ENCODE measurements at regions not wholly inside any gene's neighbourhood (a gene's known extent, or its start where the extent isn't known, plus 50 kb on each side); places are given as distances from the start of the nearest gene placed in this dataset.

GRCh38 chr2:238729261-238729935, 118.5 kb upstream of the TWIST2 start:
- no peak overlapping the region for H3K9ac ChIP-seq (ENCODE audit: low read depth, low read length)
- no peaks in the 10 kb centered on the region for H3K4me1 ChIP-seq (ENCODE audit: insufficient read depth, low read length)
- H3K36me3 ChIP-seq (ENCODE audit: insufficient read depth, low read length), result no peaks in the 10 kb centered on the region
- H3K9me3 ChIP-seq (ENCODE audit: control insufficient read depth, insufficient read depth, low read length), result no peaks in the 10 kb centered on the region

- Histone ChIP-seq H3K9ac (ENCODE audit: low read depth, low read length) (no peak overlapping the region), H3K9me3 (ENCODE audit: control insufficient read depth, insufficient read depth, low read length) (no peaks in the 10 kb centered on the region), H3K36me3 (ENCODE audit: insufficient read depth, low read length) (no peaks in the 10 kb centered on the region), H3K4me1 (ENCODE audit: insufficient read depth, low read length) (no peaks in the 10 kb centered on the region)
Observed at GRCh38 chr2:238730001-238730669, 117.8 kb upstream of the TWIST2 start.

- Histone ChIP-seq H3K36me3 (ENCODE audit: insufficient read depth, low read length) (no peaks in the 10 kb centered on the region), H3K4me1 (ENCODE audit: insufficient read depth, low read length) (no peaks in the 10 kb centered on the region), H3K9ac (ENCODE audit: low read depth, low read length) (no peak overlapping the region), H3K9me3 (ENCODE audit: control insufficient read depth, insufficient read depth, low read length) (no peaks in the 10 kb centered on the region)
Observed at GRCh38 chr2:238730881-238731280, 117.0 kb upstream of the TWIST2 start.

GRCh38 chr2:238731961-238732360, 115.9 kb upstream of the TWIST2 start:
- H3K9ac ChIP-seq (ENCODE audit: low read depth, low read length), result no peak overlapping the region

GRCh38 chr2:238738917-238739316, 109.0 kb upstream of the TWIST2 start:
- Histone ChIP-seq H3K9me3 (ENCODE audit: control insufficient read depth, insufficient read depth, low read length) (no peaks in the 10 kb centered on the region), H3K9ac (ENCODE audit: low read depth, low read length) (no peak overlapping the region), H3K36me3 (ENCODE audit: insufficient read depth, low read length) (no peaks in the 10 kb centered on the region), H3K4me1 (ENCODE audit: insufficient read depth, low read length) (no peaks in the 10 kb centered on the region)

More at GRCh38 chr2:238731961-238732360, 115.9 kb upstream of the TWIST2 start:
- no peaks in the 10 kb centered on the region for H3K4me1 ChIP-seq (ENCODE audit: insufficient read depth, low read length)
- H3K9me3 ChIP-seq (ENCODE audit: control insufficient read depth, insufficient read depth, low read length), result no peaks in the 10 kb centered on the region
- H3K36me3 ChIP-seq (ENCODE audit: insufficient read depth, low read length), result no peaks in the 10 kb centered on the region

GRCh38 chr2:238739668-238740067, 108.2 kb upstream of the TWIST2 start:
- H3K9me3 ChIP-seq (ENCODE audit: control insufficient read depth, insufficient read depth, low read length), result no peaks in the 10 kb centered on the region

GRCh38 chr2:238741277-238741676, 106.6 kb upstream of the TWIST2 start:
- H3K9ac ChIP-seq (ENCODE audit: low read depth, low read length), result no peak overlapping the region
- no peaks in the 10 kb centered on the region for H3K9me3 ChIP-seq (ENCODE audit: control insufficient read depth, insufficient read depth, low read length)
- no peaks in the 10 kb centered on the region for H3K4me1 ChIP-seq (ENCODE audit: insufficient read depth, low read length)
- no peaks in the 10 kb centered on the region for H3K36me3 ChIP-seq (ENCODE audit: insufficient read depth, low read length)

More at GRCh38 chr2:238739668-238740067, 108.2 kb upstream of the TWIST2 start:
- Histone ChIP-seq H3K9ac (ENCODE audit: low read depth, low read length) (no peak overlapping the region), H3K36me3 (ENCODE audit: insufficient read depth, low read length) (no peaks in the 10 kb centered on the region), H3K4me1 (ENCODE audit: insufficient read depth, low read length) (no peaks in the 10 kb centered on the region)

- H3K36me3 ChIP-seq (ENCODE audit: insufficient read depth, low read length), result no peaks in the 10 kb centered on the region
- no peaks in the 10 kb centered on the region for H3K4me1 ChIP-seq (ENCODE audit: insufficient read depth, low read length)
- H3K9ac ChIP-seq (ENCODE audit: low read depth, low read length), result no peak overlapping the region
- H3K9me3 ChIP-seq (ENCODE audit: control insufficient read depth, insufficient read depth, low read length), result no peaks in the 10 kb centered on the region
Observed at GRCh38 chr2:238742066-238742465, 105.8 kb upstream of the TWIST2 start.

- H3K4me1 ChIP-seq (ENCODE audit: insufficient read depth, low read length), result no peaks in the 10 kb centered on the region
Observed at GRCh38 chr2:238742664-238743063, 105.2 kb upstream of the TWIST2 start.

GRCh38 chr2:238743243-238744065, 104.4 kb upstream of the TWIST2 start:
- Histone ChIP-seq H3K36me3 (ENCODE audit: insufficient read depth, low read length) (no peaks in the 10 kb centered on the region), H3K9me3 (ENCODE audit: control insufficient read depth, insufficient read depth, low read length) (no peaks in the 10 kb centered on the region), H3K4me1 (ENCODE audit: insufficient read depth, low read length) (no peaks in the 10 kb centered on the region), H3K9ac (ENCODE audit: low read depth, low read length) (no peak overlapping the region)

More at GRCh38 chr2:238742664-238743063, 105.2 kb upstream of the TWIST2 start:
- no peaks in the 10 kb centered on the region for H3K9me3 ChIP-seq (ENCODE audit: control insufficient read depth, insufficient read depth, low read length)
- no peaks in the 10 kb centered on the region for H3K36me3 ChIP-seq (ENCODE audit: insufficient read depth, low read length)
- no peak overlapping the region for H3K9ac ChIP-seq (ENCODE audit: low read depth, low read length)

GRCh38 chr2:238744951-238745350, 102.9 kb upstream of the TWIST2 start:
- Histone ChIP-seq H3K4me1 (ENCODE audit: insufficient read depth, low read length) (no peaks in the 10 kb centered on the region), H3K9ac (ENCODE audit: low read depth, low read length) (no peak overlapping the region), H3K36me3 (ENCODE audit: insufficient read depth, low read length) (no peaks in the 10 kb centered on the region), H3K9me3 (ENCODE audit: control insufficient read depth, insufficient read depth, low read length) (no peaks in the 10 kb centered on the region)

GRCh38 chr2:238745997-238746396, 101.9 kb upstream of the TWIST2 start:
- H3K4me1 ChIP-seq (ENCODE audit: insufficient read depth, low read length), result no peaks in the 10 kb centered on the region
- H3K9me3 ChIP-seq (ENCODE audit: control insufficient read depth, insufficient read depth, low read length), result no peaks in the 10 kb centered on the region
- no peaks in the 10 kb centered on the region for H3K36me3 ChIP-seq (ENCODE audit: insufficient read depth, low read length)
- H3K9ac ChIP-seq (ENCODE audit: low read depth, low read length), result no peak overlapping the region

- H3K9me3 ChIP-seq (ENCODE audit: control insufficient read depth, insufficient read depth, low read length), result no peaks in the 10 kb centered on the region
- H3K36me3 ChIP-seq (ENCODE audit: insufficient read depth, low read length), result no peaks in the 10 kb centered on the region
- no peaks in the 10 kb centered on the region for H3K4me1 ChIP-seq (ENCODE audit: insufficient read depth, low read length)
- no peak overlapping the region for H3K9ac ChIP-seq (ENCODE audit: low read depth, low read length)
Observed at GRCh38 chr2:238747114-238747513, 100.8 kb upstream of the TWIST2 start.

- no peaks in the 10 kb centered on the region for H3K4me1 ChIP-seq (ENCODE audit: insufficient read depth, low read length)
- H3K36me3 ChIP-seq (ENCODE audit: insufficient read depth, low read length), result no peaks in the 10 kb centered on the region
- H3K9ac ChIP-seq (ENCODE audit: low read depth, low read length), result no peak overlapping the region
- no peaks in the 10 kb centered on the region for H3K9me3 ChIP-seq (ENCODE audit: control insufficient read depth, insufficient read depth, low read length)
Observed at GRCh38 chr2:238747557-238747956, 100.3 kb upstream of the TWIST2 start.
